A549 (cell line): ENCODE measurements at regions not wholly inside any gene's neighbourhood (a gene's known extent, or its start where the extent isn't known, plus 50 kb on each side); places are given as distances from the start of the nearest gene placed in this dataset.

Experiments
- ATAC-seq, 2 experiments: fragments of 200-7000 bp in 1 of 2; fragments of >200 bp in 1 of 2; cut with Nextera tagmentation in 1 of 2; cut with Tn5 transposase in 1 of 2; 3 replicates each; pipeline versions ENCODE4 v1.8.0 to v1.9.1; 2018 to 2020; ENCODE audit warnings: mild to moderate bottlenecking in 1 of 2, moderate library complexity in 1 of 2
- CTCF ChIA-PET: fragments of 300-600 bp; sonication (Branson Sonifier 250); formaldehyde crosslinking; extraction: SDS; loops from one replicate; lab custom pipeline; 2021; ENCODE audit warnings: antibody characterized with exemption, inconsistent platforms; lab: Yijun Ruan, JAX
- POLR2A ChIA-PET: fragments of 350-600 bp; formaldehyde crosslinking; extraction: SDS; loops from one replicate; lab custom pipeline; 2021; ENCODE audit warnings: antibody characterized with exemption, inconsistent platforms; lab: Yijun Ruan, JAX
- DNase-seq, 2 experiments: peaks; one replicate each; pipeline versions ENCODE4 v3.0.0 to v3.0.0-alpha.2; 2011 to 2016; ENCODE audit warnings: low read depth in 1 of 2, low spot score in 1 of 2
- FAIRE-seq: peaks from 2 replicates; lab custom pipeline; 2011; peaks lifted over from hg19 to GRCh38; lab: Jason Lieb, UNC
- H3K27ac ChIP-seq, 2 experiments: fragments of >200 bp; sonication (Bioruptor Twin); formaldehyde crosslinking; 3 replicates each; pipeline ENCODE4 v1.5.1; 2016 to 2017
- H3K4me1 ChIP-seq: fragments of >200 bp; sonication (Bioruptor Twin); formaldehyde crosslinking; 3 replicates; pipeline ENCODE4 v1.6.1; 2016
- H3K4me2 ChIP-seq: fragments of >200 bp; sonication (Bioruptor Twin); formaldehyde crosslinking; 3 replicates; pipeline ENCODE4 v1.6.1; 2016
- H3K4me3 ChIP-seq: fragments of >200 bp; sonication (Bioruptor Twin); formaldehyde crosslinking; 3 replicates; pipeline ENCODE4 v1.5.1; 2016
- H3K9me3 ChIP-seq: fragments of >200 bp; sonication (Bioruptor Twin); formaldehyde crosslinking; 3 replicates; pipeline ENCODE4 v1.6.1; 2016
- BHLHE40 ChIP-seq: IDR thresholded peaks from 2 replicates; pipeline ENCODE4 v1.6.1; 2012; ENCODE audit warnings: low read depth, low read length, inconsistent platforms
- CBX2 ChIP-seq: fragments of 200-600 bp; sonication (generic); IDR thresholded peaks from 2 replicates; pipeline ENCODE4 v1.6.1; 2016; ENCODE audit warnings: low read depth, mild to moderate bottlenecking, borderline replicate concordance
- CBX8 ChIP-seq: fragments of 200-600 bp; sonication (generic); IDR thresholded peaks from 2 replicates; pipeline ENCODE4 v1.6.1; 2016
- CEBPB ChIP-seq, 2 experiments: fragments of >200 bp in 1 of 2; sonication (Bioruptor Twin) in 1 of 2; formaldehyde crosslinking in 1 of 2; IDR thresholded peaks; 2 replicates each; pipeline ENCODE4 v1.6.1; 2012 to 2016
- CHD4 ChIP-seq: fragments of 200-600 bp; sonication (generic); IDR thresholded peaks from 2 replicates; pipeline ENCODE4 v1.6.1; 2016; ENCODE audit warnings: antibody characterized with exemption, mild to moderate bottlenecking, borderline replicate concordance
- EHF ChIP-seq: fragments of 250-450 bp; sonication (Bioruptor Pico); IDR thresholded peaks from 2 replicates; pipeline ENCODE4 v1.5.0; 2020; ENCODE audit warnings: mild to moderate bottlenecking
- EP300 ChIP-seq, 2 experiments: fragments of >200 bp; sonication (Bioruptor Twin); formaldehyde crosslinking; IDR thresholded peaks; 2 replicates in 1 of 2; 3 replicates in 1 of 2; pipeline ENCODE4 v1.6.1; 2016 to 2017
- HOXB5 ChIP-seq: fragments of 250-450 bp; sonication (Bioruptor Pico); IDR thresholded peaks from 2 replicates; pipeline ENCODE4 v1.5.0; 2020; ENCODE audit warnings: mild to moderate bottlenecking, moderate library complexity
- JUNB ChIP-seq: fragments of >200 bp; sonication (Bioruptor Twin); formaldehyde crosslinking; IDR thresholded peaks from 2 replicates; pipeline ENCODE4 v1.6.1; 2016
- KDM1A ChIP-seq: fragments of 200-600 bp; sonication (generic); IDR thresholded peaks from 2 replicates; pipeline ENCODE4 v1.6.1; 2016; ENCODE audit warnings: low read depth, mild to moderate bottlenecking
- MAFK ChIP-seq: fragments of 450-650 bp; IDR thresholded peaks from 2 replicates; pipeline ENCODE4 v1.6.1; 2014; ENCODE audit not compliant: partially characterized antibody
- MAZ ChIP-seq: fragments of 150-350 bp; IDR thresholded peaks from 2 replicates; pipeline ENCODE4 v1.6.1; 2014; ENCODE audit warnings: antibody characterized with exemption, low read depth, low read length, borderline replicate concordance
- MYC ChIP-seq: IDR thresholded peaks from 2 replicates; pipeline ENCODE4 v1.6.1; 2012; ENCODE audit warnings: mild to moderate bottlenecking, inconsistent platforms, low read length, improper control_type of control experiment, borderline replicate concordance
- POLR2A ChIP-seq: IDR thresholded peaks from 2 replicates; pipeline ENCODE4 v1.6.1; 2012; ENCODE audit warnings: mild to moderate bottlenecking, low read length
- RCOR1 ChIP-seq: fragments of 150-350 bp; IDR thresholded peaks from 2 replicates; pipeline ENCODE4 v1.6.1; 2014; ENCODE audit warnings: antibody characterized with exemption, low read length, low read depth
- RFX5 ChIP-seq: fragments of 450-650 bp; IDR thresholded peaks from 2 replicates; pipeline ENCODE4 v1.7.1; 2014; ENCODE audit warnings: antibody characterized with exemption, mild to moderate bottlenecking, moderate library complexity
- SMC3 ChIP-seq: fragments of >200 bp; sonication (Bioruptor Twin); formaldehyde crosslinking; IDR thresholded peaks from 3 replicates; pipeline ENCODE4 v1.6.1; 2018; ENCODE audit warnings: inconsistent platforms
- SREBF2 ChIP-seq: fragments of 450-650 bp; IDR thresholded peaks from 2 replicates; pipeline ENCODE4 v1.6.1; 2014; ENCODE audit warnings: mild to moderate bottlenecking, moderate library complexity
- TP53 ChIP-seq: fragments of 250-450 bp; sonication (Bioruptor Pico); IDR thresholded peaks from 2 replicates; pipeline ENCODE4 v1.5.0; 2021; ENCODE audit warnings: mild to moderate bottlenecking, moderate library complexity
- ZC3H11A ChIP-seq: fragments of 450-650 bp; IDR thresholded peaks from 2 replicates; pipeline ENCODE4 v1.6.1; 2014; ENCODE audit warnings: antibody characterized with exemption, mild to moderate bottlenecking
- ZFP36 ChIP-seq: fragments of 450-650 bp; IDR thresholded peaks from 2 replicates; pipeline ENCODE4 v1.6.1; 2014; ENCODE audit warnings: borderline replicate concordance; ENCODE audit not compliant: partially characterized antibody
- WGBS: methylation state at CpG from one replicate; pipeline ENCODE4 v1.1.6; 2017; ENCODE audit errors: missing lambda C conversion rate; 5-methylcytosine and 5-hydroxymethylcytosine counted together
- TF ChIP-seq, protein P1 (sequence below): fragments of 150-350 bp; IDR thresholded peaks from 2 replicates; pipeline ENCODE4 v1.6.1; 2014; ENCODE audit warnings: low read depth, mild to moderate bottlenecking, low read length
- TF ChIP-seq, protein P2 (sequence below): IDR thresholded peaks from 2 replicates; pipeline ENCODE4 v1.6.1; 2012
- TF ChIP-seq, protein P3 (sequence below): fragments of 200-600 bp; sonication (generic); IDR thresholded peaks from 2 replicates; pipeline ENCODE4 v1.6.1; 2016; ENCODE audit warnings: antibody characterized with exemption, mild to moderate bottlenecking, moderate library complexity
- TF ChIP-seq, protein P4 (sequence below): fragments of >200 bp; sonication (Bioruptor Twin); formaldehyde crosslinking; IDR thresholded peaks from 3 replicates; pipeline ENCODE4 v1.6.1; 2016

DNA sequence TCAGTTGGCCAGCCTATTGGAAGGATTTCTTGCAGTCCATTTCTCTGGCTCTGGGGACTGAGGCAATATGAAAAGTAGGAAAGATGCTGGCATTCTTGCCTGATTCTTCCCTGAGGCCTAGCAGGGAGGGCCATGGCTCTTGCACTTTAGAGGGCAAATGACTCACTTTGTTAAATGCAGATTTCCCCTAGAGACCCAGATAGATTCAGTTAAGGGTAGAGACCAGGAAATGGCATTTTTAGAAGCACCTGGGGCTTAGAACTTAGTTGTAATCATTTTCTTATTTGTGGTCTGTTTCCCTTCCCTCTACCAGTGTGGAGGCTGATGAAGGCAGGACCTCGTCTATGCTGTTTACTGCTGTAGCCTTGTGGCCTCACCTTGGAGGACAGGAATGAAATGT, 112.8 kb upstream of the NR3C1 start:
- Histone ChIP-seq H3K4me1 (0 out of 3 replicates have a peak, but pooled peaks cover 11% of the 10 kb centered on the region), H3K9me3 (no peaks in the 10 kb centered on the region), H3K27ac (peak overlapping the region in 1 of 2 experiments; percentile 52; a peak in 2 of 6 replicates), H3K4me3 (no peak overlapping the region), H3K4me2 (no peak overlapping the region)
- TF ChIP-seq KDM1A (no peak), CBX8 (no peak), ZC3H11A (no peak), CEBPB (IDR thresholded peaks at IDR 0.05) (no peak), CBX2 (no peak), SMC3 (no peak)
- TF ChIP-seq, protein P1, sequence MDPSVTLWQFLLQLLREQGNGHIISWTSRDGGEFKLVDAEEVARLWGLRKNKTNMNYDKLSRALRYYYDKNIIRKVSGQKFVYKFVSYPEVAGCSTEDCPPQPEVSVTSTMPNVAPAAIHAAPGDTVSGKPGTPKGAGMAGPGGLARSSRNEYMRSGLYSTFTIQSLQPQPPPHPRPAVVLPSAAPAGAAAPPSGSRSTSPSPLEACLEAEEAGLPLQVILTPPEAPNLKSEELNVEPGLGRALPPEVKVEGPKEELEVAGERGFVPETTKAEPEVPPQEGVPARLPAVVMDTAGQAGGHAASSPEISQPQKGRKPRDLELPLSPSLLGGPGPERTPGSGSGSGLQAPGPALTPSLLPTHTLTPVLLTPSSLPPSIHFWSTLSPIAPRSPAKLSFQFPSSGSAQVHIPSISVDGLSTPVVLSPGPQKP: no peak
- 93% methylated on average over 1 of the region's 1 CpG for WGBS
- ATAC-seq (no peak; a peak in 1 of 6 replicates), DNase-seq (no peak), FAIRE-seq (no peak)
- ChIA-PET CTCF (no interaction called here), POLR2A (no interaction called here)

DNA sequence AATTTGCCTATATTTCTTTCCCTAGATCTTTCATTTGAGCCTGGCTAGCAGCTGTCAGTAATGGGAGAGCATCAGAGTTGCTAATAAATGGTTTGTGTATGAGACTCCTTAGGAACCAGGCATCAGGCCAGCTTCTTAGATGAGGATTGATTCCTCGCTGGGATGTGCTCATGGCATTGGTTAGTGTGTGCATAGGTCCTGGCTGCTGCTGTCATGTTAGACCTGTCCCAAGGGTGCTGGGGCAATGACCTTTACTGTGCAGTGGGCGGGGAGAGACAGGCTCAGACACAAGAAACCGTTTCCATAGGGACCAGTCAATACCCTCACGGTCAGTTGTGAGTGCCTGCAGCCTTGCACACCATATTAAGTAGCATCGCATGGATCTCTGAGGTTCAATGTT, 112.3 kb upstream of the NR3C1 start:
- no peak overlapping the region for H3K4me2 ChIP-seq
- FAIRE-seq: no peak
- peak overlapping the region in 1 of 2 experiments; percentile 52; a peak in 3 of 6 replicates for H3K27ac ChIP-seq
- H3K4me3 ChIP-seq: no peak overlapping the region
- ATAC-seq: peak in 1 of 2 experiments; percentile 47; a peak in 3 of 6 replicates
- no peak for DNase-seq
- POLR2A ChIA-PET: no interaction called here
- 0 out of 3 replicates have a peak, but pooled peaks cover 11% of the 10 kb centered on the region for H3K4me1 ChIP-seq
- 78% methylated on average over 5 of the region's 5 CpGs for WGBS
- CTCF ChIA-PET: interaction anchor here (1.8 kb wide), 1 partner anchor 53 kb away, joined by 5 read pairs; no protein-coding TSS in a partner anchor
- TF ChIP-seq, protein P2, sequence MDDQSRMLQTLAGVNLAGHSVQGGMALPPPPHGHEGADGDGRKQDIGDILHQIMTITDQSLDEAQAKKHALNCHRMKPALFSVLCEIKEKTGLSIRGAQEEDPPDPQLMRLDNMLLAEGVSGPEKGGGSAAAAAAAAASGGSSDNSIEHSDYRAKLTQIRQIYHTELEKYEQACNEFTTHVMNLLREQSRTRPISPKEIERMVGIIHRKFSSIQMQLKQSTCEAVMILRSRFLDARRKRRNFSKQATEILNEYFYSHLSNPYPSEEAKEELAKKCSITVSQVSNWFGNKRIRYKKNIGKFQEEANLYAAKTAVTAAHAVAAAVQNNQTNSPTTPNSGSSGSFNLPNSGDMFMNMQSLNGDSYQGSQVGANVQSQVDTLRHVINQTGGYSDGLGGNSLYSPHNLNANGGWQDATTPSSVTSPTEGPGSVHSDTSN: no peak
- TF ChIP-seq EHF (CRISPR knock-in tag): no peak
- TF ChIP-seq, protein P3, sequence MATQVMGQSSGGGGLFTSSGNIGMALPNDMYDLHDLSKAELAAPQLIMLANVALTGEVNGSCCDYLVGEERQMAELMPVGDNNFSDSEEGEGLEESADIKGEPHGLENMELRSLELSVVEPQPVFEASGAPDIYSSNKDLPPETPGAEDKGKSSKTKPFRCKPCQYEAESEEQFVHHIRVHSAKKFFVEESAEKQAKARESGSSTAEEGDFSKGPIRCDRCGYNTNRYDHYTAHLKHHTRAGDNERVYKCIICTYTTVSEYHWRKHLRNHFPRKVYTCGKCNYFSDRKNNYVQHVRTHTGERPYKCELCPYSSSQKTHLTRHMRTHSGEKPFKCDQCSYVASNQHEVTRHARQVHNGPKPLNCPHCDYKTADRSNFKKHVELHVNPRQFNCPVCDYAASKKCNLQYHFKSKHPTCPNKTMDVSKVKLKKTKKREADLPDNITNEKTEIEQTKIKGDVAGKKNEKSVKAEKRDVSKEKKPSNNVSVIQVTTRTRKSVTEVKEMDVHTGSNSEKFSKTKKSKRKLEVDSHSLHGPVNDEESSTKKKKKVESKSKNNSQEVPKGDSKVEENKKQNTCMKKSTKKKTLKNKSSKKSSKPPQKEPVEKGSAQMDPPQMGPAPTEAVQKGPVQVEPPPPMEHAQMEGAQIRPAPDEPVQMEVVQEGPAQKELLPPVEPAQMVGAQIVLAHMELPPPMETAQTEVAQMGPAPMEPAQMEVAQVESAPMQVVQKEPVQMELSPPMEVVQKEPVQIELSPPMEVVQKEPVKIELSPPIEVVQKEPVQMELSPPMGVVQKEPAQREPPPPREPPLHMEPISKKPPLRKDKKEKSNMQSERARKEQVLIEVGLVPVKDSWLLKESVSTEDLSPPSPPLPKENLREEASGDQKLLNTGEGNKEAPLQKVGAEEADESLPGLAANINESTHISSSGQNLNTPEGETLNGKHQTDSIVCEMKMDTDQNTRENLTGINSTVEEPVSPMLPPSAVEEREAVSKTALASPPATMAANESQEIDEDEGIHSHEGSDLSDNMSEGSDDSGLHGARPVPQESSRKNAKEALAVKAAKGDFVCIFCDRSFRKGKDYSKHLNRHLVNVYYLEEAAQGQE: no peak
- no peak for TF ChIP-seq SREBF2
- no peak for TF ChIP-seq MYC
- TF ChIP-seq, all 56 proteins: peak for 0
- H3K9me3 ChIP-seq: no peaks in the 10 kb centered on the region

DNA sequence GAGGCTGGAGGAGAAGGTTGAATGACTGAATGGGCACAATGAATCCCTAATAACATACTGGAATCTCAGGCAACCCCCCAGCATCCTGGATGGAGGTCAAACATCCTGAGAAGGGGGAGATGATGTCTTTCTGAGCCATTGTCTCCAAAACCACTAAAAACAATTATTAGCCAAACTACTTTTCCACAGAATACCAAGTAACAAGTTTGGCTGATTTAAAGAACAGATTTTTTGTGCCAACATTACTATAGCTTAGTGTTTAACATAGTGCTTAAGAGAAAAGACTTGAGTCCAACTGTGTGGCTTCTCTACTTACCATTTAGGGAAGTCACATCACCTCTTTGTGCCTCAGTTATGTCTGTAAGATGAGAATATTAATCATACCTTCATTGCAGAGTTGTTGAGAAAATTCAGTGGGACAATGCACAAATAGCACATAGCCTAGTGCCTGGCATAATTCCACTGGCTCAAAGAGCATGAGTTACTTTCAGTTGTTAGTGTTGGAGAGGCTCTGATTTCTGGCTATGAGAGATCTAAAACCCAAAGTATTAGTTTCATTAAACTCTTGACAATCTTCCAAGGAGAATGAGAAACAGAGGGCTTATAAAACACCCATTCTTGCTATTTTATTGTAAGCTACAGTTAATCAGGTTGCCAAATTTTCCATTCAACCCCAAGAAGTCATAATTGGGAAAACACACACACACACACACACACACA, 111.3 kb upstream of the NR3C1 start:
- FAIRE-seq (no peak), DNase-seq (no peak), ATAC-seq (no peak)
- ChIA-PET POLR2A (interaction anchor here (0.7 kb wide), 1 partner anchor 110 kb away, joined by 3 read pairs; no protein-coding TSS in a partner anchor), CTCF (interaction anchor here (0.9 to 1.8 kb wide), 3 partner anchors 20 to 110 kb away, joined by 3 to 5 read pairs (median 3); no protein-coding TSS in a partner anchor)
- Histone ChIP-seq H3K4me2 (no peak overlapping the region), H3K4me3 (no peak overlapping the region), H3K27ac (peak overlapping the region in 1 of 2 experiments; percentile 52; a peak in 3 of 6 replicates), H3K4me1 (0 out of 3 replicates have a peak, but pooled peaks cover 11% of the 10 kb centered on the region), H3K9me3 (no peaks in the 10 kb centered on the region)
- TF ChIP-seq JUNB: no peak
- no peak for TF ChIP-seq CHD4
- TF ChIP-seq MYC: no peak
- no peak for TF ChIP-seq MAZ
- TF ChIP-seq MAFK: no peak
- TF ChIP-seq HOXB5 (CRISPR knock-in tag): no peak
- no peak for TF ChIP-seq SREBF2
- TF ChIP-seq BHLHE40: no peak
- no peak for TF ChIP-seq SMC3
- no peak for TF ChIP-seq ZFP36
- no peak for TF ChIP-seq CBX2
- TF ChIP-seq POLR2A: no peak
- no peak for TF ChIP-seq RCOR1
- TF ChIP-seq TP53 (CRISPR knock-in tag): no peak
- TF ChIP-seq EP300 (IDR thresholded peaks at IDR 0.05): no peak
- TF ChIP-seq RFX5: no peak
- TF ChIP-seq, protein P4, sequence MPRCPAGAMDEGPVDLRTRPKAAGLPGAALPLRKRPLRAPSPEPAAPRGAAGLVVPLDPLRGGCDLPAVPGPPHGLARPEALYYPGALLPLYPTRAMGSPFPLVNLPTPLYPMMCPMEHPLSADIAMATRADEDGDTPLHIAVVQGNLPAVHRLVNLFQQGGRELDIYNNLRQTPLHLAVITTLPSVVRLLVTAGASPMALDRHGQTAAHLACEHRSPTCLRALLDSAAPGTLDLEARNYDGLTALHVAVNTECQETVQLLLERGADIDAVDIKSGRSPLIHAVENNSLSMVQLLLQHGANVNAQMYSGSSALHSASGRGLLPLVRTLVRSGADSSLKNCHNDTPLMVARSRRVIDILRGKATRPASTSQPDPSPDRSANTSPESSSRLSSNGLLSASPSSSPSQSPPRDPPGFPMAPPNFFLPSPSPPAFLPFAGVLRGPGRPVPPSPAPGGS: no peak
- no peak for TF ChIP-seq EHF (CRISPR knock-in tag)
